SK-N-SH treated with all-trans-retinoic acid at 6 μM for 48 hours (cell line): ENCODE measurements at regions not wholly inside any gene's neighbourhood (a gene's known extent, or its start where the extent isn't known, plus 50 kb on each side); places are given as distances from the start of the nearest gene placed in this dataset.

Experiments used
- ATAC-seq: fragments of 200-7000 bp; cut with Tn5 transposase; 3 replicates; pipeline ENCODE4 v1.9.1; 2020; ENCODE audit warnings: mild to moderate bottlenecking, moderate library complexity
- ARNTL ChIP-seq: fragments of 450-650 bp; formaldehyde crosslinking; IDR thresholded peaks from 2 replicates; pipeline ENCODE4 v1.5.0; 2020; ENCODE audit warnings: low read depth, mild to moderate bottlenecking, moderate library complexity, borderline replicate concordance
- BACH2 ChIP-seq: fragments of 250-450 bp; sonication (Bioruptor Pico); IDR thresholded peaks from 2 replicates; pipeline ENCODE4 v1.9.0; 2021; ENCODE audit warnings: mild to moderate bottlenecking, borderline replicate concordance
- CREB5 ChIP-seq: fragments of 250-450 bp; sonication (Bioruptor Pico); IDR thresholded peaks from 2 replicates; pipeline ENCODE4 v1.5.1; 2020; ENCODE audit warnings: low read depth, mild to moderate bottlenecking, moderate library complexity
- CSDC2 ChIP-seq: fragments of 250-450 bp; sonication (Bioruptor Pico); IDR thresholded peaks from 2 replicates; pipeline ENCODE4 v1.5.0; 2020; ENCODE audit warnings: mild to moderate bottlenecking, moderate library complexity
- CSRNP3 ChIP-seq: fragments of 250-450 bp; sonication (Bioruptor Pico); IDR thresholded peaks from 2 replicates; pipeline ENCODE4 v1.5.1; 2021; ENCODE audit warnings: mild to moderate bottlenecking, moderate library complexity
- ESRRG ChIP-seq: fragments of 250-450 bp; sonication (Bioruptor Pico); IDR thresholded peaks from 2 replicates; pipeline ENCODE4 v1.6.1; 2021; ENCODE audit warnings: mild to moderate bottlenecking
- GLIS3 ChIP-seq: fragments of 250-450 bp; sonication (Bioruptor Pico); IDR thresholded peaks from 2 replicates; pipeline ENCODE4 v1.5.0; 2020; ENCODE audit warnings: mild to moderate bottlenecking, moderate library complexity
- ISL1 ChIP-seq: fragments of 250-450 bp; sonication (Bioruptor Pico); IDR thresholded peaks from 2 replicates; pipeline ENCODE4 v2.1.2; 2022; ENCODE audit warnings: mild to moderate bottlenecking, moderate library complexity
- POU6F1 ChIP-seq: fragments of 250-450 bp; sonication (Bioruptor Pico); IDR thresholded peaks from 2 replicates; pipeline ENCODE4 v1.8.0; 2021; ENCODE audit warnings: low read depth, mild to moderate bottlenecking, moderate library complexity, borderline replicate concordance
- PPARA ChIP-seq: fragments of 250-450 bp; sonication (Bioruptor Pico); IDR thresholded peaks from 2 replicates; pipeline ENCODE4 v1.5.0; 2020; ENCODE audit warnings: mild to moderate bottlenecking, borderline replicate concordance
- RARB ChIP-seq: fragments of 250-450 bp; sonication (Bioruptor Pico); IDR thresholded peaks from 2 replicates; pipeline ENCODE4 v1.8.0; 2021; ENCODE audit warnings: mild to moderate bottlenecking, moderate library complexity
- TCF4 ChIP-seq: fragments of 250-450 bp; sonication (Bioruptor Pico); IDR thresholded peaks from 2 replicates; pipeline ENCODE4 v1.8.0; 2021; ENCODE audit warnings: mild to moderate bottlenecking, moderate library complexity, borderline replicate concordance
- TOX ChIP-seq: fragments of 250-450 bp; sonication (Bioruptor Pico); IDR thresholded peaks from 2 replicates; pipeline ENCODE4 v1.8.0; 2021; ENCODE audit warnings: mild to moderate bottlenecking, moderate library complexity, borderline replicate concordance
- TSHZ2 ChIP-seq: fragments of 250-450 bp; sonication (Bioruptor Pico); IDR thresholded peaks from 2 replicates; pipeline ENCODE4 v1.5.0; 2020; ENCODE audit warnings: mild to moderate bottlenecking, moderate library complexity
- ZC3H10 ChIP-seq: fragments of 250-450 bp; sonication (Bioruptor Pico); IDR thresholded peaks from 2 replicates; pipeline ENCODE4 v1.5.1; 2021; ENCODE audit warnings: mild to moderate bottlenecking, moderate library complexity
- ZFP3 ChIP-seq: fragments of 250-450 bp; sonication (Bioruptor Pico); IDR thresholded peaks from 2 replicates; pipeline ENCODE4 v1.5.0; 2020; ENCODE audit warnings: mild to moderate bottlenecking, moderate library complexity
- ZFP30 ChIP-seq: fragments of 450-650 bp; formaldehyde crosslinking; IDR thresholded peaks from 2 replicates; pipeline ENCODE4 v1.5.0; 2022; ENCODE audit warnings: mild to moderate bottlenecking, moderate library complexity
- ZNF565 ChIP-seq: fragments of 450-650 bp; formaldehyde crosslinking; conservative IDR thresholded peaks from 2 replicates; pipeline ENCODE4 v1.5.0; 2020; ENCODE audit warnings: low read depth, mild to moderate bottlenecking, moderate library complexity
- ZNF70 ChIP-seq: fragments of 450-650 bp; formaldehyde crosslinking; IDR thresholded peaks from 2 replicates; pipeline ENCODE4 v1.5.0; 2020; ENCODE audit warnings: mild to moderate bottlenecking, moderate library complexity
- ZNF8 ChIP-seq: fragments of 450-650 bp; formaldehyde crosslinking; IDR thresholded peaks from 2 replicates; pipeline ENCODE4 v1.5.0; 2020; ENCODE audit warnings: mild to moderate bottlenecking, moderate library complexity
- TF ChIP-seq, protein P1 (sequence below): fragments of 250-450 bp; sonication (Bioruptor Pico); IDR thresholded peaks from 2 replicates; pipeline ENCODE4 v1.8.0; 2020; ENCODE audit warnings: mild to moderate bottlenecking, moderate library complexity, borderline replicate concordance

DNA sequence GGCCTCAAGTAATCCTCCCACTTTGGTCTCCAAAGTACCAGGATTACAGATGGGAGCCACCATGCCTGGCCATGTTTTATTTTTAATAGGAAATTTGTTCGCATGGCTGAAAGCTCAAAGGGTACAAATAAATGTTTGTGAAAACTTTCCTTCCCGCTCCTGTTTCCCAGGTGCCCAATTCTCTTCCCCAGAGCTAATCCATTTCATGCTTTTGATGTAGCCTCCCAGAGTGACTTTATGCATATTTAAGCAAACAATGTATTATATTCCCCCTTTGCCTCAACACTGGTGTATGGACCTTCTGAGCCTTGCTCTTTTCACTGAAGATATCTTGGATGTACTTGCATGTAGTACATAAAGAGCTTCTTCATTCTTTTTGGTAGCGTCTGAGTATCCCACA, 52.5 kb upstream of the ITSN2 start:
- ATAC-seq, result no peak
- no peak for TF ChIP-seq ZFP3
- TF ChIP-seq TCF4, result no peak
- TF ChIP-seq TSHZ2 (CRISPR knock-in tag), result no peak
- no peak for TF ChIP-seq TOX (CRISPR knock-in tag)
- TF ChIP-seq PPARA (CRISPR knock-in tag), result no peak
- TF ChIP-seq ESRRG (CRISPR knock-in tag), result no peak
- TF ChIP-seq ZC3H10 (CRISPR knock-in tag), result no peak
- TF ChIP-seq, protein P1, sequence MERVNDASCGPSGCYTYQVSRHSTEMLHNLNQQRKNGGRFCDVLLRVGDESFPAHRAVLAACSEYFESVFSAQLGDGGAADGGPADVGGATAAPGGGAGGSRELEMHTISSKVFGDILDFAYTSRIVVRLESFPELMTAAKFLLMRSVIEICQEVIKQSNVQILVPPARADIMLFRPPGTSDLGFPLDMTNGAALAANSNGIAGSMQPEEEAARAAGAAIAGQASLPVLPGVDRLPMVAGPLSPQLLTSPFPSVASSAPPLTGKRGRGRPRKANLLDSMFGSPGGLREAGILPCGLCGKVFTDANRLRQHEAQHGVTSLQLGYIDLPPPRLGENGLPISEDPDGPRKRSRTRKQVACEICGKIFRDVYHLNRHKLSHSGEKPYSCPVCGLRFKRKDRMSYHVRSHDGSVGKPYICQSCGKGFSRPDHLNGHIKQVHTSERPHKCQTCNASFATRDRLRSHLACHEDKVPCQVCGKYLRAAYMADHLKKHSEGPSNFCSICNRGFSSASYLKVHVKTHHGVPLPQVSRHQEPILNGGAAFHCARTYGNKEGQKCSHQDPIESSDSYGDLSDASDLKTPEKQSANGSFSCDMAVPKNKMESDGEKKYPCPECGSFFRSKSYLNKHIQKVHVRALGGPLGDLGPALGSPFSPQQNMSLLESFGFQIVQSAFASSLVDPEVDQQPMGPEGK (CRISPR knock-in tag), result no peak
- TF ChIP-seq CSDC2 (CRISPR knock-in tag), result no peak
- no peak for TF ChIP-seq RARB (CRISPR knock-in tag)
- TF ChIP-seq ZNF8 (CRISPR knock-in tag), result no peak
- TF ChIP-seq CREB5 (CRISPR knock-in tag), result no peak
- TF ChIP-seq ARNTL (CRISPR knock-in tag), result no peak
- no peak for TF ChIP-seq ISL1 (CRISPR knock-in tag)
- no peak for TF ChIP-seq CSRNP3 (CRISPR knock-in tag)
- TF ChIP-seq POU6F1 (CRISPR knock-in tag), result no peak
- TF ChIP-seq ZFP30, result no peak
- no peak for TF ChIP-seq GLIS3 (CRISPR knock-in tag)
- TF ChIP-seq ZNF565 (CRISPR knock-in tag), result no peak
- TF ChIP-seq, all 23 proteins: peak for 0

GRCh38 chr2:24411488-24412151, 51.3 kb upstream of the ITSN2 start:
- ATAC-seq, result no peak
- no peak for TF ChIP-seq ESRRG (CRISPR knock-in tag)
- no peak for TF ChIP-seq ZNF8 (CRISPR knock-in tag)
- TF ChIP-seq ZNF70 (CRISPR knock-in tag), result no peak
- no peak for TF ChIP-seq CSDC2 (CRISPR knock-in tag)
- no peak for TF ChIP-seq BACH2 (CRISPR knock-in tag)
- TF ChIP-seq, protein P1 (CRISPR knock-in tag), result no peak
- TF ChIP-seq CSRNP3 (CRISPR knock-in tag), result no peak
- no peak for TF ChIP-seq ISL1 (CRISPR knock-in tag)
- no peak for TF ChIP-seq TCF4
- no peak for TF ChIP-seq ARNTL (CRISPR knock-in tag)
- TF ChIP-seq RARB (CRISPR knock-in tag), result no peak
- no peak for TF ChIP-seq GLIS3 (CRISPR knock-in tag)
- TF ChIP-seq ZFP3, result no peak
- TF ChIP-seq POU6F1 (CRISPR knock-in tag), result no peak
- no peak for TF ChIP-seq TOX (CRISPR knock-in tag)
